ENCODE measurements at regions not wholly inside any gene's neighbourhood (a gene's known extent, or its start where the extent isn't known, plus 50 kb on each side); places are given as distances from the start of the nearest gene placed in this dataset.
"Not testable (repeated sequence)": the region's sequence is repeated elsewhere in the genome, so short reads cannot be mapped to it uniquely, and the experiment has no call there.

DNA sequence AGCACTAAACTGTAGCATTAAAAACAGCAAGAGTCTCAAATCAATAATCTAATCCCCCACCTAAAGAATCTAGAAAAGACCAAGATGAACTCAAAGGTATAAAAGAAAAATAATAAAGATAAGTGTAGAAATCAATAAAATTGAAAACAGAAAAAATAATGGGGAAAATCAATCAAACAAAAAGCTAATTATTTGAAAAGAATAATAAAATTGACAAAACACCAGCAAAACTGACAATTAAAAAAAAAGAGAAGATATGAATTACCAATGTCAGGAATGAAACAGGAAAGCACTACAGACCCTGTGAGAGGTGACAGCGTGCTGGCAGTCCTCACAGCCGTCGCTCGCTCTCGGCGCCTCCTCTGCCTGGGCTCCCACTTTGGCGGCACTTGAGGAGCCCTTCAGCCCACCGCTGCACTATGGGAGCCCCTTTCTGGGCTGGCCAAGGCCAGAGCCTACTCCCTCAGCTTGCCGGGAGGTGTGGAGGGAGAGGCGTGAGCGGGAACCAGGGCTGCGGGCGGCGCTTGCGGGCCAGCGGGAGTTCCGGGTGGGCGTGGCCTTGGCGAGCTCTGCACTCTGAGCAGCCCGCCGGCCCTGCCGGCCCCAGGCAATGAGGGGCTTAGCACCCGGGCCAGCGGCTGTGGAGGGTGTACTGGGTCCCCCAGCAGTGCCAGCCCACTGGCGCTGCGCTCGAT lies 105.3 kb upstream of the HEY2 start:
- TF ChIP-seq CTCF (IDR thresholded peaks at IDR 0.05; ENCODE audit: extremely low read depth in 1 of 2, insufficient read depth in 1 of 2, low read depth in 1 of 2, low read length in 2 of 2); POLR2AphosphoS5 (IDR thresholded peaks at IDR 0.05; ENCODE audit: insufficient read depth, low read depth, low read length); POLR2A (IDR thresholded peaks at IDR 0.05; ENCODE audit: low read depth, low read length); EZH2 (IDR thresholded peaks at IDR 0.05; ENCODE audit: borderline replicate concordance, low read depth, low read length, severe bottlenecking); MYC (IDR thresholded peaks at IDR 0.05; ENCODE audit: low read depth, low read length); JUN (IDR thresholded peaks at IDR 0.05; ENCODE audit: borderline replicate concordance, insufficient read depth, insufficient read length, low read depth); GATA2 (IDR thresholded peaks at IDR 0.05; ENCODE audit: insufficient read depth, insufficient read length, low read depth, low read length): not testable (repeated sequence)
- TF ChIP-seq, protein P1, sequence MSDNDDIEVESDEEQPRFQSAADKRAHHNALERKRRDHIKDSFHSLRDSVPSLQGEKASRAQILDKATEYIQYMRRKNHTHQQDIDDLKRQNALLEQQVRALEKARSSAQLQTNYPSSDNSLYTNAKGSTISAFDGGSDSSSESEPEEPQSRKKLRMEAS (IDR thresholded peaks at IDR 0.05; ENCODE audit: insufficient read depth, insufficient read length) = not testable (repeated sequence)

All from endothelial cell of umbilical vein (primary cell).